Keratinocyte (primary cell): ENCODE measurements at regions not wholly inside any gene's neighbourhood (a gene's known extent, or its start where the extent isn't known, plus 50 kb on each side); places are given as distances from the start of the nearest gene placed in this dataset.
"Not testable (repeated sequence)": the region's sequence is repeated elsewhere in the genome, so short reads cannot be mapped to it uniquely, and the experiment has no call there.

ENCODE experiments used
- DNase-seq: peaks from one replicate; pipeline ENCODE4 v3.0.0-alpha.2; 2011; ENCODE audit warnings: low read depth, missing footprints, low spot score
- FAIRE-seq: peaks from 2 replicates; lab custom pipeline; 2011; peaks lifted over from hg19 to GRCh38; lab: Jason Lieb, UNC
- H2AFZ ChIP-seq: 2 replicates; pipeline ENCODE4 v1.6.0; 2012; ENCODE audit warnings: low read length, control low read depth, inconsistent platforms; ENCODE audit not compliant: control insufficient read depth
- H3K27ac ChIP-seq: 2 replicates; pipeline ENCODE4 v1.5.1; 2011; ENCODE audit warnings: low read length; ENCODE audit not compliant: control insufficient read depth, insufficient read depth
- H3K27me3 ChIP-seq: 3 replicates; pipeline ENCODE4 v1.6.0; 2011; ENCODE audit warnings: low read length; ENCODE audit not compliant: control insufficient read depth, insufficient read depth; ENCODE audit errors: extremely low read depth
- H3K36me3 ChIP-seq, 2 experiments: 2 replicates in 1 of 2; 3 replicates in 1 of 2; pipeline ENCODE4 v1.5.1; 2011; ENCODE audit warnings: low read length in 2 of 2, mild to moderate bottlenecking in 1 of 2; ENCODE audit not compliant: control insufficient read depth in 2 of 2, insufficient read depth in 2 of 2; ENCODE audit errors: extremely low read depth in 1 of 2
- H3K4me1 ChIP-seq: 3 replicates; pipeline ENCODE4 v1.5.1; 2011; ENCODE audit warnings: low read length; ENCODE audit not compliant: control insufficient read depth, insufficient read depth; ENCODE audit errors: extremely low read depth
- H3K4me2 ChIP-seq: 3 replicates; pipeline ENCODE4 v1.6.0; 2011; ENCODE audit warnings: low read depth, low read length; ENCODE audit not compliant: control insufficient read depth, insufficient read depth; ENCODE audit errors: extremely low read depth
- H3K4me3 ChIP-seq, 3 experiments: fragments of 200-600 bp in 1 of 3; sonication (generic) in 1 of 3; 2 replicates in 2 of 3; 3 replicates in 1 of 3; pipeline ENCODE4 v1.5.1; 2011 to 2016; ENCODE audit warnings: low read length in 3 of 3, mild to moderate bottlenecking in 3 of 3, control low read depth in 2 of 3, inconsistent platforms in 1 of 3, low read depth in 1 of 3, mixed read lengths in 1 of 3, mixed run types in 1 of 3, moderate library complexity in 1 of 3; ENCODE audit not compliant: control insufficient read depth in 2 of 3, insufficient read depth in 2 of 3; ENCODE audit errors: extremely low read depth in 1 of 3
- H3K79me2 ChIP-seq: 2 replicates; pipeline ENCODE4 v1.6.0; 2012; ENCODE audit warnings: low read length; ENCODE audit not compliant: control insufficient read depth, insufficient read depth
- H3K9ac ChIP-seq: 3 replicates; pipeline ENCODE4 v1.6.0; 2011; ENCODE audit warnings: low read length; ENCODE audit not compliant: control insufficient read depth, insufficient read depth; ENCODE audit errors: extremely low read depth
- H3K9me1 ChIP-seq: 3 replicates; pipeline ENCODE4 v1.6.0; 2011; ENCODE audit warnings: low read length; ENCODE audit not compliant: control insufficient read depth, insufficient read depth; ENCODE audit errors: extremely low read depth
- H3K9me3 ChIP-seq: 2 replicates; pipeline ENCODE4 v1.5.1; 2012; ENCODE audit warnings: low read depth, low read length; ENCODE audit not compliant: control insufficient read depth
- H4K20me1 ChIP-seq: 3 replicates; pipeline ENCODE4 v1.6.0; 2011; ENCODE audit warnings: low read length; ENCODE audit not compliant: control insufficient read depth, insufficient read depth; ENCODE audit errors: extremely low read depth
- CTCF ChIP-seq, 3 experiments: IDR thresholded peaks in 1 of 3; conservative IDR thresholded peaks in 1 of 3; optimal IDR thresholded peaks in 1 of 3; 2 replicates in 2 of 3; 3 replicates in 1 of 3; pipeline versions ENCODE3 to v1.5.1; 2011; ENCODE audit warnings: low read length in 3 of 3, mild to moderate bottlenecking in 3 of 3, moderate library complexity in 2 of 3, control low read depth in 1 of 3, inconsistent platforms in 1 of 3; ENCODE audit not compliant: insufficient read depth in 2 of 3; ENCODE audit errors: extremely low read depth in 1 of 3
- EZH2 ChIP-seq: IDR thresholded peaks from one replicate; pipeline ENCODE4 v1.6.1; 2012; ENCODE audit warnings: inconsistent platforms, mild to moderate bottlenecking, low read length, moderate library complexity
- dilution Hi-C: fragments of 300-500 bp; cut with MboI; formaldehyde crosslinking; loops from one replicate; pipeline ENCODE4 v1.7.0; 2020; ENCODE audit warnings: low sequenced_read_pairs; ENCODE audit not compliant: extremely low pct_ligation_motif_present

- Histone ChIP-seq H2AFZ (peak overlapping the region; percentile 0), H3K9ac (no peak overlapping the region), H3K36me3 (no peaks in the 10 kb centered on the region), H3K4me1 (peaks cover 4% of the 10 kb centered on the region), H3K4me3 (no peak overlapping the region), H3K27me3 (no peaks in the 10 kb centered on the region), H3K79me2 (no peaks in the 10 kb centered on the region), H3K4me2 (no peak overlapping the region), H3K27ac (no peak overlapping the region), H3K9me1 (no peaks in the 10 kb centered on the region), H4K20me1 (no peaks in the 10 kb centered on the region), H3K9me3 (no peaks in the 10 kb centered on the region)
- DNase-seq: no peak
- no peak for FAIRE-seq
- TF ChIP-seq CTCF (optimal IDR thresholded peaks at IDR 0.05 in 1 of 3, IDR thresholded peaks at IDR 0.05 in 1 of 3, conservative IDR thresholded peaks at IDR 0.05 in 1 of 3; ENCODE audit: extremely low read depth in 1 of 3, insufficient read depth in 2 of 3, low read length in 3 of 3) (no peak), EZH2 (no peak)
- dilution Hi-C loops: no loop called here
Measured at GRCh38 chr6:144922120-144922722, 637.1 kb downstream of the UTRN start.

GRCh38 chr6:144922771-144923490, 637.8 kb downstream of the UTRN start:
- H3K9me1 ChIP-seq, DNase-seq, H3K79me2 ChIP-seq, H3K9ac ChIP-seq, H3K27me3 ChIP-seq, H2AFZ ChIP-seq, H4K20me1 ChIP-seq, H3K4me3 ChIP-seq, H3K4me2 ChIP-seq, FAIRE-seq, H3K4me1 ChIP-seq, H3K9me3 ChIP-seq, H3K36me3 ChIP-seq, dilution Hi-C loops, H3K27ac ChIP-seq: not testable (repeated sequence)

- H3K79me2 ChIP-seq, H3K4me3 ChIP-seq, H4K20me1 ChIP-seq, H3K36me3 ChIP-seq, H3K4me1 ChIP-seq, DNase-seq, H3K9me3 ChIP-seq, H3K4me2 ChIP-seq, H2AFZ ChIP-seq, H3K9ac ChIP-seq, FAIRE-seq, H3K27ac ChIP-seq, dilution Hi-C loops, H3K9me1 ChIP-seq, H3K27me3 ChIP-seq: not testable (repeated sequence)
Measured at GRCh38 chr6:144923491-144923787, 638.3 kb downstream of the UTRN start.
